ENCODE measurements at regions not wholly inside any gene's neighbourhood (a gene's known extent, or its start where the extent isn't known, plus 50 kb on each side); places are given as distances from the start of the nearest gene placed in this dataset.

DNA sequence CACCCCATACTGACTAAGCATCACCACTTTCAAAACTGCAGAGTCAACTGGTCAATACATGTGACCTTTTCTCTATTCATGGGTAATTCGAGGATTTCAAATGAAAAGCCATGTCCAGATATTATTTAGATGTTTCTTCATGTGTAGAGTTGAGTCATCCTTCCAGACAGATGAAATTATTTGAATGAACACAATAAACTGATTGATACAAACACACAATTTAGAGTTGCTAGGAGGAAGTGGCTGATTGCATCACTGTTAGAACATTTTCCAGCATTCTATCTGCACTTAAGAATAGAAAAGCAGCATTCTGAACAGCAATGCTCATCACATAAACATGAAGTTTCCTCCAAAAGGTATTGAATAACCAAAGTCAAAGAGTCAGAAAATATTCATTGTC lies 273.5 kb upstream of the SOX5 start:
- TF ChIP-seq GATAD2B (IDR thresholded peaks at IDR 0.05; ENCODE audit: borderline replicate concordance), result no peak
- TF ChIP-seq, protein P1, sequence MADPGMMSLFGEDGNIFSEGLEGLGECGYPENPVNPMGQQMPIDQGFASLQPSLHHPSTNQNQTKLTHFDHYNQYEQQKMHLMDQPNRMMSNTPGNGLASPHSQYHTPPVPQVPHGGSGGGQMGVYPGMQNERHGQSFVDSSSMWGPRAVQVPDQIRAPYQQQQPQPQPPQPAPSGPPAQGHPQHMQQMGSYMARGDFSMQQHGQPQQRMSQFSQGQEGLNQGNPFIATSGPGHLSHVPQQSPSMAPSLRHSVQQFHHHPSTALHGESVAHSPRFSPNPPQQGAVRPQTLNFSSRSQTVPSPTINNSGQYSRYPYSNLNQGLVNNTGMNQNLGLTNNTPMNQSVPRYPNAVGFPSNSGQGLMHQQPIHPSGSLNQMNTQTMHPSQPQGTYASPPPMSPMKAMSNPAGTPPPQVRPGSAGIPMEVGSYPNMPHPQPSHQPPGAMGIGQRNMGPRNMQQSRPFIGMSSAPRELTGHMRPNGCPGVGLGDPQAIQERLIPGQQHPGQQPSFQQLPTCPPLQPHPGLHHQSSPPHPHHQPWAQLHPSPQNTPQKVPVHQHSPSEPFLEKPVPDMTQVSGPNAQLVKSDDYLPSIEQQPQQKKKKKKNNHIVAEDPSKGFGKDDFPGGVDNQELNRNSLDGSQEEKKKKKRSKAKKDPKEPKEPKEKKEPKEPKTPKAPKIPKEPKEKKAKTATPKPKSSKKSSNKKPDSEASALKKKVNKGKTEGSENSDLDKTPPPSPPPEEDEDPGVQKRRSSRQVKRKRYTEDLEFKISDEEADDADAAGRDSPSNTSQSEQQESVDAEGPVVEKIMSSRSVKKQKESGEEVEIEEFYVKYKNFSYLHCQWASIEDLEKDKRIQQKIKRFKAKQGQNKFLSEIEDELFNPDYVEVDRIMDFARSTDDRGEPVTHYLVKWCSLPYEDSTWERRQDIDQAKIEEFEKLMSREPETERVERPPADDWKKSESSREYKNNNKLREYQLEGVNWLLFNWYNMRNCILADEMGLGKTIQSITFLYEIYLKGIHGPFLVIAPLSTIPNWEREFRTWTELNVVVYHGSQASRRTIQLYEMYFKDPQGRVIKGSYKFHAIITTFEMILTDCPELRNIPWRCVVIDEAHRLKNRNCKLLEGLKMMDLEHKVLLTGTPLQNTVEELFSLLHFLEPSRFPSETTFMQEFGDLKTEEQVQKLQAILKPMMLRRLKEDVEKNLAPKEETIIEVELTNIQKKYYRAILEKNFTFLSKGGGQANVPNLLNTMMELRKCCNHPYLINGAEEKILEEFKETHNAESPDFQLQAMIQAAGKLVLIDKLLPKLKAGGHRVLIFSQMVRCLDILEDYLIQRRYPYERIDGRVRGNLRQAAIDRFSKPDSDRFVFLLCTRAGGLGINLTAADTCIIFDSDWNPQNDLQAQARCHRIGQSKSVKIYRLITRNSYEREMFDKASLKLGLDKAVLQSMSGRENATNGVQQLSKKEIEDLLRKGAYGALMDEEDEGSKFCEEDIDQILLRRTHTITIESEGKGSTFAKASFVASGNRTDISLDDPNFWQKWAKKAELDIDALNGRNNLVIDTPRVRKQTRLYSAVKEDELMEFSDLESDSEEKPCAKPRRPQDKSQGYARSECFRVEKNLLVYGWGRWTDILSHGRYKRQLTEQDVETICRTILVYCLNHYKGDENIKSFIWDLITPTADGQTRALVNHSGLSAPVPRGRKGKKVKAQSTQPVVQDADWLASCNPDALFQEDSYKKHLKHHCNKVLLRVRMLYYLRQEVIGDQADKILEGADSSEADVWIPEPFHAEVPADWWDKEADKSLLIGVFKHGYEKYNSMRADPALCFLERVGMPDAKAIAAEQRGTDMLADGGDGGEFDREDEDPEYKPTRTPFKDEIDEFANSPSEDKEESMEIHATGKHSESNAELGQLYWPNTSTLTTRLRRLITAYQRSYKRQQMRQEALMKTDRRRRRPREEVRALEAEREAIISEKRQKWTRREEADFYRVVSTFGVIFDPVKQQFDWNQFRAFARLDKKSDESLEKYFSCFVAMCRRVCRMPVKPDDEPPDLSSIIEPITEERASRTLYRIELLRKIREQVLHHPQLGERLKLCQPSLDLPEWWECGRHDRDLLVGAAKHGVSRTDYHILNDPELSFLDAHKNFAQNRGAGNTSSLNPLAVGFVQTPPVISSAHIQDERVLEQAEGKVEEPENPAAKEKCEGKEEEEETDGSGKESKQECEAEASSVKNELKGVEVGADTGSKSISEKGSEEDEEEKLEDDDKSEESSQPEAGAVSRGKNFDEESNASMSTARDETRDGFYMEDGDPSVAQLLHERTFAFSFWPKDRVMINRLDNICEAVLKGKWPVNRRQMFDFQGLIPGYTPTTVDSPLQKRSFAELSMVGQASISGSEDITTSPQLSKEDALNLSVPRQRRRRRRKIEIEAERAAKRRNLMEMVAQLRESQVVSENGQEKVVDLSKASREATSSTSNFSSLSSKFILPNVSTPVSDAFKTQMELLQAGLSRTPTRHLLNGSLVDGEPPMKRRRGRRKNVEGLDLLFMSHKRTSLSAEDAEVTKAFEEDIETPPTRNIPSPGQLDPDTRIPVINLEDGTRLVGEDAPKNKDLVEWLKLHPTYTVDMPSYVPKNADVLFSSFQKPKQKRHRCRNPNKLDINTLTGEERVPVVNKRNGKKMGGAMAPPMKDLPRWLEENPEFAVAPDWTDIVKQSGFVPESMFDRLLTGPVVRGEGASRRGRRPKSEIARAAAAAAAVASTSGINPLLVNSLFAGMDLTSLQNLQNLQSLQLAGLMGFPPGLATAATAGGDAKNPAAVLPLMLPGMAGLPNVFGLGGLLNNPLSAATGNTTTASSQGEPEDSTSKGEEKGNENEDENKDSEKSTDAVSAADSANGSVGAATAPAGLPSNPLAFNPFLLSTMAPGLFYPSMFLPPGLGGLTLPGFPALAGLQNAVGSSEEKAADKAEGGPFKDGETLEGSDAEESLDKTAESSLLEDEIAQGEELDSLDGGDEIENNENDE (IDR thresholded peaks at IDR 0.05; ENCODE audit: low read depth, low read length), result no peak
- TF ChIP-seq COPS2 (conservative IDR thresholded peaks at IDR 0.05), result no peak
- TF ChIP-seq MAX (CRISPR knock-in tag; IDR thresholded peaks at IDR 0.05), result no peak
- TF ChIP-seq, protein P2, sequence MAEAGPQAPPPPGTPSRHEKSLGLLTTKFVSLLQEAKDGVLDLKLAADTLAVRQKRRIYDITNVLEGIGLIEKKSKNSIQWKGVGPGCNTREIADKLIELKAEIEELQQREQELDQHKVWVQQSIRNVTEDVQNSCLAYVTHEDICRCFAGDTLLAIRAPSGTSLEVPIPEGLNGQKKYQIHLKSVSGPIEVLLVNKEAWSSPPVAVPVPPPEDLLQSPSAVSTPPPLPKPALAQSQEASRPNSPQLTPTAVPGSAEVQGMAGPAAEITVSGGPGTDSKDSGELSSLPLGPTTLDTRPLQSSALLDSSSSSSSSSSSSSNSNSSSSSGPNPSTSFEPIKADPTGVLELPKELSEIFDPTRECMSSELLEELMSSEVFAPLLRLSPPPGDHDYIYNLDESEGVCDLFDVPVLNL (CRISPR knock-in tag; IDR thresholded peaks at IDR 0.05; ENCODE audit: low read depth), result no peak
- no peak for TF ChIP-seq BCL6 (CRISPR knock-in tag; IDR thresholded peaks at IDR 0.05)
- TF ChIP-seq, protein P3, sequence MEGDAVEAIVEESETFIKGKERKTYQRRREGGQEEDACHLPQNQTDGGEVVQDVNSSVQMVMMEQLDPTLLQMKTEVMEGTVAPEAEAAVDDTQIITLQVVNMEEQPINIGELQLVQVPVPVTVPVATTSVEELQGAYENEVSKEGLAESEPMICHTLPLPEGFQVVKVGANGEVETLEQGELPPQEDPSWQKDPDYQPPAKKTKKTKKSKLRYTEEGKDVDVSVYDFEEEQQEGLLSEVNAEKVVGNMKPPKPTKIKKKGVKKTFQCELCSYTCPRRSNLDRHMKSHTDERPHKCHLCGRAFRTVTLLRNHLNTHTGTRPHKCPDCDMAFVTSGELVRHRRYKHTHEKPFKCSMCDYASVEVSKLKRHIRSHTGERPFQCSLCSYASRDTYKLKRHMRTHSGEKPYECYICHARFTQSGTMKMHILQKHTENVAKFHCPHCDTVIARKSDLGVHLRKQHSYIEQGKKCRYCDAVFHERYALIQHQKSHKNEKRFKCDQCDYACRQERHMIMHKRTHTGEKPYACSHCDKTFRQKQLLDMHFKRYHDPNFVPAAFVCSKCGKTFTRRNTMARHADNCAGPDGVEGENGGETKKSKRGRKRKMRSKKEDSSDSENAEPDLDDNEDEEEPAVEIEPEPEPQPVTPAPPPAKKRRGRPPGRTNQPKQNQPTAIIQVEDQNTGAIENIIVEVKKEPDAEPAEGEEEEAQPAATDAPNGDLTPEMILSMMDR (IDR thresholded peaks at IDR 0.05 in 2 of 3, conservative IDR thresholded peaks at IDR 0.05 in 1 of 3; ENCODE audit: insufficient read depth in 2 of 3, low read depth in 1 of 3, low read length in 3 of 3), result no peak
- no peak for TF ChIP-seq MXI1 (IDR thresholded peaks at IDR 0.05; ENCODE audit: low read depth, low read length)
- no peak for TF ChIP-seq EP300 (IDR thresholded peaks at IDR 0.05; ENCODE audit: low read length)
- TF ChIP-seq ZNF668 (CRISPR knock-in tag; IDR thresholded peaks at IDR 0.05), result no peak
- TF ChIP-seq NFRKB (IDR thresholded peaks at IDR 0.05; ENCODE audit: low read depth), result no peak
- no peak for TF ChIP-seq BDP1 (IDR thresholded peaks at IDR 0.05; ENCODE audit: insufficient read depth, insufficient read length)
- TF ChIP-seq ZZZ3 (IDR thresholded peaks at IDR 0.05), result no peak
